Brain microvascular endothelial cell (primary cell): ENCODE measurements at regions not wholly inside any gene's neighbourhood (a gene's known extent, or its start where the extent isn't known, plus 50 kb on each side); places are given as distances from the start of the nearest gene placed in this dataset.

ENCODE experiments used
- DNase-seq: peaks from one replicate; pipeline ENCODE4 v3.0.0-alpha.2; 2020
- H3K27ac ChIP-seq: fragments of 250-450 bp; sonication (Bioruptor Pico); 2 replicates; pipeline ENCODE4 v1.5.1; 2020; ENCODE audit warnings: mild to moderate bottlenecking, moderate library complexity
- H3K27me3 ChIP-seq: fragments of 250-450 bp; sonication (Bioruptor Pico); replicated peaks from 2 replicates; pipeline ENCODE4 v1.5.1; 2020; ENCODE audit warnings: mild to moderate bottlenecking
- H3K36me3 ChIP-seq: fragments of 250-450 bp; sonication (Bioruptor Pico); replicated peaks from 2 replicates; pipeline ENCODE4 v1.5.1; 2020; ENCODE audit warnings: mild to moderate bottlenecking
- H3K4me3 ChIP-seq: 2 replicates; pipeline ENCODE4 v1.5.1; 2011; ENCODE audit warnings: low read depth, mild to moderate bottlenecking, control low read depth, low read length, moderate library complexity
- in situ Hi-C: cut with HindIII; loops from 2 replicates; pipeline ENCODE4 v1.10.0; 2017; ENCODE audit warnings: low sequenced_read_pairs, low pct_ligation_motif_present
- TF ChIP-seq, protein P1 (sequence below): IDR thresholded peaks from 2 replicates; pipeline ENCODE4 v1.5.1; 2011; ENCODE audit warnings: low read depth, mild to moderate bottlenecking, moderate library complexity, low read length, control low read depth, inconsistent platforms; ENCODE audit errors: missing control alignments

DNA sequence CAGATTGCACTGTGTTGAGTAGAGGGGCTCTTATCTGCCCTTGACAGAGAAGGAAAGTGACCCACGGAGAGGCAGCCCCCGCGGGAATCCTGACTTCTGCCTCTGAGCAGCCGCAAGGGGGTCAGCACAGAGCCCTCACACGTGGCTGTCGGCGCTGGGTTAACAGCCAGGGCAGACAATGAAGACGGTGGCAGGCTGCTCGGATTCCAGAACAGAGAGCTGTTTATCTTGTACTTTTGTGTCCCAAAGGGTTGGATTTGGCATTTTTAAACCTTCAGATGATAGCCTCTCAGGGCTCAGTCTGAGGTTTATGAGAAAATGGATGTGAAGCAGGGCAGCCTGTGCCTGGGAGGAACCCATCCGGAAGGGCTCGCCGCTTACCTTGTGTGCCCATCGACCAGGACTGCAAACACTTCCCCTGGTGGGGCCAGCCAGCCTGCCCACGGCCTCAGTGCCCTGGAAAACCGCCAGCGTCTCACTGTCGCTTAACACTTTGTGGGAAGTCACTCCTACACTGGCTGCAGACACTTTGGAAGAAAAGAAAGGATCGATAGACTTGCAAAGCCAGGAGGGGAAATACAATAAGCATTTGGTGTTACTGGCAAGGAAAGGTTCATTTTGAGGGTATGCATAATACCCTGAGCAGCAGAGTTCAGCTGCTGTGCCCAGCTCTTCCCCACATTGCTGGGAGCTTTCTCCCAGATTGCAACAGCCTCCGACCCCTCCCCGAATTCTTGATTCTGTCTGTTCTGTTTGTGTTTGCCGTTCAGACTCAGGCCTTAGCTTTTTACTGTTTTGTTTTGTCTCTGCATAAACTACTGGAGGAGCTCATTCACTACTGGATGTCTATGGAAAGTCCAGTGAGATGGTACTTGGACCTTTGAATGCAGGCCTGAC is 325.3 kb upstream of the MYT1L start:
- Histone ChIP-seq H3K36me3 (no peaks in the 10 kb centered on the region), H3K4me3 (no peak overlapping the region), H3K27ac (no peak overlapping the region), H3K27me3 (no peaks in the 10 kb centered on the region)
- no peak for DNase-seq
- TF ChIP-seq, protein P1, sequence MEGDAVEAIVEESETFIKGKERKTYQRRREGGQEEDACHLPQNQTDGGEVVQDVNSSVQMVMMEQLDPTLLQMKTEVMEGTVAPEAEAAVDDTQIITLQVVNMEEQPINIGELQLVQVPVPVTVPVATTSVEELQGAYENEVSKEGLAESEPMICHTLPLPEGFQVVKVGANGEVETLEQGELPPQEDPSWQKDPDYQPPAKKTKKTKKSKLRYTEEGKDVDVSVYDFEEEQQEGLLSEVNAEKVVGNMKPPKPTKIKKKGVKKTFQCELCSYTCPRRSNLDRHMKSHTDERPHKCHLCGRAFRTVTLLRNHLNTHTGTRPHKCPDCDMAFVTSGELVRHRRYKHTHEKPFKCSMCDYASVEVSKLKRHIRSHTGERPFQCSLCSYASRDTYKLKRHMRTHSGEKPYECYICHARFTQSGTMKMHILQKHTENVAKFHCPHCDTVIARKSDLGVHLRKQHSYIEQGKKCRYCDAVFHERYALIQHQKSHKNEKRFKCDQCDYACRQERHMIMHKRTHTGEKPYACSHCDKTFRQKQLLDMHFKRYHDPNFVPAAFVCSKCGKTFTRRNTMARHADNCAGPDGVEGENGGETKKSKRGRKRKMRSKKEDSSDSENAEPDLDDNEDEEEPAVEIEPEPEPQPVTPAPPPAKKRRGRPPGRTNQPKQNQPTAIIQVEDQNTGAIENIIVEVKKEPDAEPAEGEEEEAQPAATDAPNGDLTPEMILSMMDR, result peak; percentile 26
- in situ Hi-C loops, result no loop called here

DNA sequence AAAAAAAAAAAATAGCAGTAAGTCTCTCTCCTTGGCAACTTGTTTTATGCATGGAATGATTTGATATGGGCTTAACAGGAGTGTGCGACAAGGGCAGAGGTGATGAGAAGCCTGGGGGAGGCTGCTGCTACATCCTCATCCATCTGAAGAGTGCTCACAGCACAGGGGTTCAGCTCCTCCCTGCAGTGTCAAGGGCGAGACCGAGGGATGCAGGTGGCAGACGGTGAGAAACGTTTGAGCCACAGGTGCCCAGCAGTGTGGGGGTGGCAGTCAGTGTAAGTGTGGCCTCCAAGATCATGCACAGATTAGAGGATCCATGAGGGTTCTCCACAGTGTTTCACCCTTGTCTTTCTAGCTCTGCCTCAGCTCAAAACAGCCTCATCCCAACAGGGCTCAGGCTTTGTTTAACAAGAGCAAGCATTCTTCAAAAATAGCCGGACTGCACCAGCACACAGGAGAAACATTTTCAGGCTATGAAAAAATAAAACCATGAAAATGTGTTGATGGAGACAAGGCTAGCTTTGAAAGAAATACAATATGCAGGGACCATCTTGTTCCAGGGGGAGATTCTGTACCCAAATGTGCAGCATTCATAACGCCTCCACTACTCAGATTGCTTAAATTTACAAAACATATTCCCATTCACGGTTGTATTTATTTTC is 324.5 kb upstream of the MYT1L start:
- H3K27me3 ChIP-seq, result no peaks in the 10 kb centered on the region
- DNase-seq, result no peak

DNA sequence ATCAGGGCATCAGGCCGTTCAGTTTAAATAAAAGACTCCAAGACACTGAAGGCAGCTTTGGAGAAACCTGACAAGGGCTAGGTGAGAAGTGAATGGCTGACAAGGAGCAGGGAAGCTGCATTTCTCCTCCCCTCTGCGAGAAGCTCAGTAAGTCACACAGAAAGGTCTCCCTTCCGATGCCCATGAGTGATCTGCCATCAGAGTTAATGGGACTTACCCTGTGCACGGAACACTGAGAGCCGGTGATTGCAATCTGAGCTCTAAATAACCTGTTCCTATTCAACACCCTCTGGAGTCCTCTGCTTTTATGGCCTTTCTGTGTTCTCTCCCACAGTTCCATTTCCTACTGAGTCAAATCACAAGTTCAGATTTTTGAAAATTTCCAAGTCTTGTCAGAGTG is 322.2 kb upstream of the MYT1L start:
- in situ Hi-C loops, result no loop called here
- H3K4me3 ChIP-seq, result no peak overlapping the region
- TF ChIP-seq, protein P1, result no peak
- H3K36me3 ChIP-seq, result no peaks in the 10 kb centered on the region
- no peak overlapping the region for H3K27ac ChIP-seq
- H3K27me3 ChIP-seq, result no peaks in the 10 kb centered on the region
- DNase-seq, result no peak

More for the DNA sequence above, 324.5 kb upstream of the MYT1L start:
- TF ChIP-seq, protein P1, result no peak
- Histone ChIP-seq H3K4me3 (no peak overlapping the region), H3K27ac (no peak overlapping the region), H3K36me3 (no peaks in the 10 kb centered on the region)
- in situ Hi-C loops, result no loop called here

DNA sequence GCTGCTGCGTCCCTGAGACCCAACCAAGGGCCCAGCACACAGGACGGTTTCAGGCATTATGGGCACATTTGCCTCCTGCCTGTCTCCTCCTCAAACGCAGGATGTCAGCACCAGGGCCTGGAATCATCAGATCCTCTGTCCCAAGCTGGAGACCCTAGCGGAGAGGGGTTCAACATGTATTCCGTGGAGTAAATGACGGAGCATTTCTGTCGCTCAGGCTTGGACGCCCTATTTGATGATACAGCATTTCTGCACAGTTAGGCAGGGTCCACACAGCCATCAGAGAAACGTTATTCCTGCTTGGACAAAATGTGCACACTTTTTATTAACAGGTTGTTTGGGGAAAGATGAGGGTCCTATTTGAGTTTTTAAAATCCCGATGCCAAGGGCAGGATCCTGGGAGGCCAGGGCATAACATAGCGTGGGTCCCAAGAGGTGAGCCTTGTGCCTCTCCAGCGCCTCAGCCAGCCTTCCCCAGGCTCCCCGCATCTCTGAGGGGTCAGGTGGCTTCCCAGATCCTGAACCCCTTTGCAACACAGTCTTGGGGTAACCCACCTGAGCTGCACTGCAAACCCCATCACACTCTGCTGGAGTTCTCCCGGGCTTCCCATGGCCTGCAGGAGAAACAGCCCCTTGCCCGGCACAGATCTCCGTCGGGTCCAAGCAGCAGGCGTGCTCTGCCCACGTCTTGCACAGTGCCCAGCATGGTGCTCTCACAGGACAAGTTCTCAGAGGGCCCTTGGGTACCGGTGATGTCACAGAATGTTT is 319.7 kb upstream of the MYT1L start:
- Histone ChIP-seq H3K27ac (no peak overlapping the region), H3K27me3 (no peaks in the 10 kb centered on the region), H3K36me3 (no peaks in the 10 kb centered on the region), H3K4me3 (no peak overlapping the region)
- in situ Hi-C loops, result no loop called here
- TF ChIP-seq, protein P1, result no peak
- no peak for DNase-seq

DNA sequence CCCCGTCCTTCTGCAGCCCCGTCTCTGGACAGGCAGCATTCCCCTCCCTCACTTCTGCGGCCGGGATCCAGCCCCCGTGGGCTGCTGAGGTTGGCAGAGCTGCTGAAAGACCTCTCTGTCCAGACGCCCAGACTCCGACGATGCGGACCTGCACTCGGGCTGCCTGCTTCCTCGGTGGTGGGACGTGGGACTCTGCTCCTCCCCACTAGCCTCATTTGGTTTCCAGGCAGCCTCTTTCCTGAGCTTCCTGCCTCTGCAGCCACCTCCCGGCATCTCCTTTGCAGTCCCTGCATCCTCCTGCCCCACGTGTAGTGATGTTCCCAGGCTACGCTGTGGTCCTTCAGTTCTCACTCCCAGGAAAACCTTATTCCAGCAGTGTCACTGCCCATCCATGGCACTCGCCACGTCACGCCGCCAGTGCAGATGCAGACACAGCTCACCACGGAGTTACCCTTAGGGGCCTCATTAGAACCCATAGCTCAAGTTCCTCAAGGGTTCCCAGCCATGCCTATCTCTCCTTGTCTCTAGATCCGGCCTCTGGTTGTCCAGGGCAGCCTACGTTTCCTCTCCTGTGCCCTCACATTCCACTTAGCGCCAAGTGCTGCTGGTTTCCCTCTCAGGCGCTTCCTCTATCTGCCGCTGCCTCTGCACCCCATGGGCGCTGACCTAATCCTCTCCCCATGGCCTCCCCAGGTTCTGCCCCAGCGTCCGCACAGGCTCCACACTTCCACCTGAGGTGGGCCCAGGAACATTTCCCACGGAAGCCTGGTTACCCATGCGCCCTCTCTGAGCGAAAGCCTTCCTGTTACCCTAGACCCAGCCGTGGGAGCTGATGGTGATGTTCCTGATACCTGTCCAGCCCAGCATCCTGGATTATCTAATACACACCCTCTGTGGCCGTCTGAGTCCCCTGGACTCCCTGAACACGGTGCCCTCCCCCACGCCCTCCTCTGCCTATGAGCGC is 318.3 kb upstream of the MYT1L start:
- no peak for DNase-seq
- in situ Hi-C loops, result no loop called here
- Histone ChIP-seq H3K36me3 (no peaks in the 10 kb centered on the region), H3K27me3 (no peaks in the 10 kb centered on the region), H3K4me3 (no peak overlapping the region), H3K27ac (no peak overlapping the region)
- TF ChIP-seq, protein P1, result no peak
